HT1080 (cell line): ENCODE measurements at regions not wholly inside any gene's neighbourhood (a gene's known extent, or its start where the extent isn't known, plus 50 kb on each side); places are given as distances from the start of the nearest gene placed in this dataset.

ENCODE experiments used
- DNase-seq: peaks from one replicate; pipeline ENCODE4 v3.0.0-alpha.2; 2015; ENCODE audit warnings: low read depth

- DNase-seq: peak; percentile 42
These were observed 123.5 kb downstream of the MBD2 start for GRCh38 chr18:54100920-54101470.

DNA sequence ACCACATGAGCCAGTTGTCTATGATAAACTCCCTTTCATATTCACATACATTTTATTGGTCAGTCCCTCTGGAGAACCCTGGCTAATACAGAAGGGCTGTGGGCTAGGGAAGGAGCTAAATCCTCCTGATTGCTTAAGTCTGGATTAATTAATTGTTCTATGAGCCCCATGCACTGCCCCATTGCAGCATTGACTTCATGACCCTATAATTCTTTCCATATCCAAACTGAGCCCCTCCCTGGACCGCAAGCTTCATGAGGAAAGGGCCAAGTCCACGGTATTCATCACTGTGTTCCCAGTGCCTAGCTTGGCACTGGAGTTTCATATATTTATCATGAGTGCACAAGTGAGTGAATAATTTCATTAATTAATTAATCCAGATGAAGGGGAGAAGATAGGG is 124.0 kb downstream of the MBD2 start:
- DNase-seq: no peak

- no peak for DNase-seq
These were observed 130.0 kb downstream of the MBD2 start for GRCh38 chr18:54094474-54094873.

GRCh38 chr18:54090856-54091255 is 133.6 kb downstream of the MBD2 start:
- no peak for DNase-seq

DNA sequence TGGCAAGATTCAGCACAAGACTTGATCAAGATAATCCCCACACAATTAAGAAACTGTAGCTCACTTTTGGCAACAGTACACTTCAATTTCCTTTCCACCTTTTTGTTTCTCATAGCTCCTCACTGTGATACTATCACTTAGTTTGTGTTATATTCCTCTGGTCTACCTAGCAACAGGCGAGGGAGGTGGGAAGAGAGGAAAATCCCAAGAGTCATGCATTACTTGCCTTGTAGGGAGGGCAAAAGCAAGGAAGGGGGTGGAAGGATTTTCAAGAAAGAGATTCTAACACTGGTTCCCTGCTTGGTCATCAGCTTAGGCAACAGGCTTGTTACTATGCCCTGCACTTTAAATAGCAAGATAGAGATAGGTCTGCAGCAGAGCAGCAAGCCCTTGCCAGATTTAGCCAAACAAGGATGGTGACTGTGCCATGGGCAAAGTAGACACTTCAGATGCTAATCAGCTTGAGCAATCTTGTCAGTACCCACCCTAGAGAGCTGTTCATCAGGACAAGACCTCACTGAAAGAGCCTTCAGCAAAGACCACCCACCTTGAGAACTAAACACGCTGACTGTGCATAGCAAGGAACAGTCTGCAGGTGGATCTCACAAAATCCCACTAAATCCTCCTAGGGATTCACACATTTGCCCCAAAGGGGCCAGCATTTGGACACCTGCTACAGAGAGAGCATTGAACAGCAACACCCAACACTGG is 134.6 kb downstream of the MBD2 start:
- DNase-seq: no peak

GRCh38 chr18:54086863-54087262 is 137.6 kb downstream of the MBD2 start:
- no peak for DNase-seq

DNA sequence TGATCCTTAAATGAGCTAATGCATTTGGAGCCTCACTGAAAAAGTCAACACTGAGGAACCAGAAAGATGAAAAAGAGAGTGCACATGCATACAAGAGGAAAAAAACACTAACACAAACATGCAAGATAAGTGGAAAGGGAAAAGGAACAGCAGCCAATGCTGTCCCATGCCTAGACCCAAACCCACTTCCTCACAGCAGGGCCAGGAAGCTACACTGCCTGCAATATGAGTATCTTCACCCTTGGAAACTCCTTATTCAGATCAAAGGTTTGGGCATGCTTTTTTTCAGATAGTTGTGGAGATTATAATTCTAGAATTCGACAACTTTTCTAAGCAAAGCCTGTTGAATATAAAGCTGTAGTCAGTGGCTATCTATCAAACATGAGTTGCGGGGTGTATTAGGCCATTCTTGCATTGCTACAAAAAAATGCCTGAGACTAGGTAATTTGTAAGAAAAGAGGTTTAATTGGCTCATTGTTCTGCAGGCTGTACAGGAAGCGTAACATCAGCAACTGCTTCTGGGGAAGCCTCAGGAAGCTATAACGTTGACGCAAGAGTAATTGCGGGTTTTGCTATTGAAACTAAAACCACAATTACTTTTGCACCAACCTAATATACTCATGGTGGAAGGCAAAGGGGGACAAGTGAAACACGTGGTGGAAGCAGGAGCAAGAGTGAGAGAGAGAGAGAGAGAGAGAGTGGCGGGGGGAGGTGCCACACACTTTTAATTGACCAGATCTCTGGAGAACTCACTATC is 138.2 kb downstream of the MBD2 start:
- DNase-seq: peak; percentile 1

GRCh38 chr18:54080858-54081257 is 143.6 kb downstream of the MBD2 start:
- no peak for DNase-seq

GRCh38 chr18:54076166-54076565 is 148.3 kb downstream of the MBD2 start:
- DNase-seq: no peak

DNA sequence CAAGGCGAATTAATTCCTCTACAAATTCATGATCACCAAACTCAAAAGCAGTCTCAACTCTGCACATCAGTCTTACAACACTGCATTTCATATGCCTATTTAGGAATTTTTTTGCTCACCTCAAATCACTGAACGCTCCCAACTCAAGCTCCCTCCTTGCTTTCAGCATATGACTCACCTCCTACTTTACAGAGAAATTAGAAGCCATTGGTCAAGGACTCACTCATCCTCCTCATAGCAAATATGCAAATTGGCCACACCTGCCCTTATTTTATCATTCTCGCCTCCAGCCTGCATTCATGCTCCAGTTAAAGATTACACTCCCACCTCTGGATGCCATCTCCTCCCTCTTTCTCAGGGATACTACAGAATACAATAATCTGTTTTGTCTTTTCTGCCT is 148.8 kb downstream of the MBD2 start:
- no peak for DNase-seq

GRCh38 chr18:54069729-54070128 is 154.7 kb downstream of the MBD2 start:
- no peak for DNase-seq

DNA sequence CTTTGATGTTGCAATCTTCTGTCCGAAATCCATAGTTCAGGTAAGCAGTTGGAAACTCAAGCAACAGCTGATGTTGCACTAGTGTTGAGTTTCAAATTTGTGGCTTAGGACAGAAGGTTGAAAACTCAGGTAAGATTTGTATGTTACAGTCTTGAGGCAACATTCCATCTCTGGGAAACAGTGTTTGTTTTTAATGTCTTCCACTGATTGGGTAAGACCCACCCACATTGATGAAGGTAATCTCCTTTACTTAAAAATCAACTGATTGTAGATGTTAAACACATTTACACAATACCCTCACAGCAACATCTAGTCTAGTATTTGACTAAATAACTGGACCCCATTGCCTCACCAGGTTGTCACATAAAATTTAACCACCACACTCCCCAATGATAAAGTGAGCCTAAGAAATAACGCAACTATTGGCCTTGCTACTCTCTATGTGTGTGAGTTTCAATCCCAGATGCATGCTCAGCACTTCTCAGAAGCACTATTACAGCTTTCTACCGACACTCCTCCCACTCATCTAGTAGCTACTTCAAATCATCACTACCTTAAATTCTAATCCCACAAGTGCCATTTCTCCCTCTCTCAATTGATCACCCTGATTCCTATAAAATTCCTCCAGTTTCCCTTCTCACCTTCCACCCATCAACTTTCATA is 164.0 kb downstream of the MBD2 start:
- DNase-seq: no peak

GRCh38 chr18:54052732-54053429 is 171.6 kb downstream of the MBD2 start:
- no peak for DNase-seq

- DNase-seq: no peak
These were observed 172.2 kb downstream of the MBD2 start for GRCh38 chr18:54052259-54052658.

DNA sequence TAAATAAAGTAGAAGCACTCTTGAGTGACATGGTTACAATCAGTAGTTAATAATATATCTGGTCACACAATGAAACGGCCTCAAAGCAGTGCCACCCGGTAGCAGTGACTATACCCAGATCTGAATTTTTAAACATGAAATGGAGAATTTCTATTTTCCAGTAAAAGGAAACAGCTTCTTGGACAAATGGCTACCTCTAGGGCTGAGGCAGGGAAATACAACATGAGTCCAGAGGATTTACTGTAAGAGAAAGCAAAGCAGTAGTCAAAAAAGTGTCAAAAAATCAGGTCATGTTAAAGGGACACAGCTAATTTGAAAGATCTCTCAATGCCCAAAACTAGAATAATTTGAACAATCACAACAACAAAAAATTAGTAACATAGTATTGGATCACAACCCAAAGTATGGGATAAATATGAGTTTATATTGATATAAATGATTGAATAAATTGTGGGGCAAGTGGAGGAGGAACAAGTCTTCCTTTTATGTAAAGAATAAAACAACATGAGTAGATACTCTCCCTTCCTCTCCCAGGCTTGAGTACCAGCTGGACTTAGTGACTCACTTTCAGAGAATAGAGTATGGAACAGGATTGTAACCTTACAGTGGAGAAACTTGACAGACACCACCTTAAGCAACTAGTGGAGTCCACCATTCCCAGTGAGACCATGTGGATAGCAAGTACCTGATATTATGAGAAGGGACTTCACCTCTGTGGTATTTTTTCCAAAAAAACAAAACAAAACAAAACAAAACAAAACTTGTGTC is 180.8 kb downstream of the MBD2 start:
- no peak for DNase-seq

DNA sequence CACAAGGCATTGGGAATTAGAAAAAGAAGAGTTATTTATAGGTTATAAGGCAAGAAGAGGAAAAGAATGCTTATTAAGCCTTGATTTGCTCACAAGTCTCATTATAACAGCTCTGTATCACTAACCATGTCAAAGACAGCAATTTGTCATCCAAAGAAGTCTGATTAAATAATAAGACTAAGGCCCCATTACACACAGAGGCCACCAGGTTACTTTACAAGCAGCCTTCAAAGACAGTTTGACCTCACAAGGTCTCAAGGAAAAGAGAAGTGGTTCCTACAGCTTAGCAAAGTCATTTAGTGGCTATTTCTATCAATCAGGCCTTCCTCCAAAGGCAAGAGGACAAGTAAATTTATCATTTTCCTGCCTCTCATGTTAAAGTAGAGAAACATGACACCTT is 188.5 kb downstream of the MBD2 start:
- no peak for DNase-seq

DNA sequence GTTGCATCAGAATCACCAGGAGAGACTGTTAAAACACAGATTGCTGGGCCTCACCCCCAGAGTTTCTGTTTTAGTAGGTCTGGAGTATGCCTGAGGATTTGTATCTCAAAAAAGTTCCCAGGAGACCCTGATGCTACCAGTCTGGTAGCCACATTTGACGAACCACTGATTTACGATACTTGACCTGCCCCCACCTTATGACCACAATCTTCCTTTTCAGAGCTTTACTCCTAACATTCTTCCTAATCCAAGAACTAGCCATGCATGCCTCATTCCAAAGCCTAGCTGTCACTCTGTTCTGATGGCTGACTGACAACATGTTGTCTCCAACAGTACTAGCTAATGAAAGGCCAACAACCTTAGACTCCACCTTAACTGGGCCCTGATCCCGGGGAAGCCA is 191.4 kb downstream of the MBD2 start:
- DNase-seq: no peak

- DNase-seq: no peak
These were observed 192.1 kb downstream of the MBD2 start for GRCh38 chr18:54032412-54032811.

DNA sequence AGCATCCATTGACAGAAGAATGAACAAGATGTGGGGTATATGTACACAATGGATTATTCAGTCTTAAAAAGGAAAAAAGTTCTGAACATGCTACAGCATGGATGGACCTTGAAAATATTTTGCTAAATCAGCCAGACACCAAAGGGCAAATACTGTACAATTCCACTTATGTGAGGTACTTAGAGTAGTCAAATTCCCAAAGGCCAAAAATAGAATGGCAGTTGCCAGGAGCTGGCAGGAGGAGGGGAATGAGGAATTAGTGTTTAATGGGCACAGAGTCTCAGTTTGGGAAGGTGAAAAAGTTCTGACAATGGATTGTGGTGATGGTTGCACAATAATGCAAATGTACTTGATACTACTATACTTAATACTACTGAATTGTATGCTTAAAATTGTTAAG is 193.2 kb downstream of the MBD2 start:
- DNase-seq: no peak

DNA sequence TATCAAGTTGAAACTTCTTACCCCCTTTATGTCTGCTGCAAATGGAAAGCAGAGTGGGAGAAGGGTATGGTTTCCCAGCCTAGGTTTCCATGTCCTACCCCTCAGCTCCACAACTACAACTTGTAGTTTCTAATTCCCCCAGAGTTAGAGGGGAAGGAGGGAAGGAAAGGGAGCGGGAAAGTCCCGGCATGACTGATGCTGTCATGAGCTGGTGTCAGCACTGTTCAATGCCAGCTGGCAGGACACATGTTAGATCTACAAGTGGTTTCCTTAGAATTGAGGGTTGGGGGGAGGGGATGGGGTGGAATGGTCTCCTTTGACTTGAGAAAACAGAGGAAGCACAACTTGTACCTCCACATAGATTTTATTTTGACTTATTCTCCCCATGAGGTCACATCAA is 194.0 kb downstream of the MBD2 start:
- DNase-seq: no peak

DNA sequence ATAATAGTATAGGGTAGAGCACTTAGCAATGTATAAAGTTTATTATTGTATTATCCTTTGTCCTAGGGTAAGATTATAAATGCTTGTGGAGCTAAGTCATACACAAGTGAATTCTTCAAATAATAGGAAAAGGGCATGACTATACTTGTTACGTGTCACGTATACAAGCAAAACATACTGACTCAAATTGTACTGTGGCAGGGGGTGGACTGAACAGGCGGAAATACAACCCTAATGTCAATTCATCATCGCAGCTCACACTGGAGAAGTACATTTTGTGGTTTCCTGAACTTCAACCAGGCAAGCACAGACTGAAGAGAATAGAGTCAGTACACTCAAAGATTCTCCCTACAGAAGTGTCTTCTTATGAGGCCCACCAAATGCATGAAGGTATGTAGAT is 201.0 kb downstream of the MBD2 start:
- DNase-seq: peak; percentile 89
